ENCODE measurements at regions not wholly inside any gene's neighbourhood (a gene's known extent, or its start where the extent isn't known, plus 50 kb on each side); places are given as distances from the start of the nearest gene placed in this dataset.

DNA sequence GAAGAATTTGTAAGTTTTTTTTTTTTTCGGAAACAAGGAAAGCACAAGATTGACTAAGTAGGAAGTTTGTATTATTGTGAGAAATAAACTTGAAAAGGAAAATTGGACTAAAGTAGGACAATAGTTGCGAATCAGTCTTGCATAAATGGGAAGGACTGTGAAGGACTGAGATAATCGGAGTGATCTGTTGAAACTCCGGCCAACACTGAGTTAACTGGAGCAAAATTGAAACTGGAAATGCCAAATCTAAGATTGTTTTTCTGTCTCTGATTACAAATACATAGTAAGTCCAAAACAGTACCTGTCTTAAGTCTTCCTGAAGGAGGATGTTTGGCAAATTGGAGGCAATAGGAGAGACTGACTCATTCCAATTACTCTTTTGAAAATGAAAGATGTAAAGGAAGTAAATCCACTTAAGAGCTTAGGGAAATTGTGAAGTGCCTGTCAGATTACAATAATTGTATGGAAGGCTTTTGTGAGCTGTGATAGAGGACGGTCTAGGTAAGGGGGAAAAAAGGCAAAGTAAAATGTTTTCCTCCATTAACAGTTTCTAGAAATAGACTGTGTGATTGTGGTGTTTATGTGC lies 204.9 kb upstream of the CYRIA start:
- H3F3A ChIP-seq (replicated peaks; ENCODE audit: low read depth) = no peaks in the 10 kb centered on the region
- H3K4me1 Mint-ChIP-seq = peaks cover 16% of the 10 kb centered on the region
- no peaks in the 10 kb centered on the region for H3K36me3 ChIP-seq (ENCODE audit: insufficient read depth)
- DNase-seq (ENCODE audit: low spot score) (no peak), ATAC-seq (no peak)
- no peaks in the 10 kb centered on the region for H3K9me2 ChIP-seq (ENCODE audit: insufficient read depth)
- no peak overlapping the region; the same call in 1 of the 2 replicates for H2AFZ ChIP-seq
- H3K4me3 Mint-ChIP-seq = no peak overlapping the region
- H3K4me2 ChIP-seq = no peak overlapping the region
- H3K36me3 Mint-ChIP-seq (ENCODE audit: low read depth) = no peaks in the 10 kb centered on the region
- H3K27ac ChIP-seq (ENCODE audit: low read depth) = no peak overlapping the region
- no peak overlapping the region for H3K27ac Mint-ChIP-seq
- no peaks in the 10 kb centered on the region for H3K9me3 Mint-ChIP-seq
- H3K27me3 ChIP-seq (ENCODE audit: insufficient read depth) = no peaks in the 10 kb centered on the region
- H3K27me3 Mint-ChIP-seq (ENCODE audit: insufficient read depth, low read depth, poor library complexity) = no peaks in the 10 kb centered on the region
- no peaks in the 10 kb centered on the region for H3K79me2 ChIP-seq (replicated peaks; ENCODE audit: insufficient read depth)
- no peak overlapping the region for H3K4me3 ChIP-seq
- H4K20me1 ChIP-seq (replicated peaks; ENCODE audit: insufficient read depth) = no peaks in the 10 kb centered on the region
- TF ChIP-seq EZH2 (IDR thresholded peaks at IDR 0.05; ENCODE audit: low read depth, unreplicated experiment) = no peak
- no peak for TF ChIP-seq ZNF331 (CRISPR knock-in tag; IDR thresholded peaks at IDR 0.05; ENCODE audit: low read depth)
- TF ChIP-seq EZH2phosphoT487 (IDR thresholded peaks at IDR 0.05; ENCODE audit: unreplicated experiment) = no peak
- TF ChIP-seq, protein P1, sequence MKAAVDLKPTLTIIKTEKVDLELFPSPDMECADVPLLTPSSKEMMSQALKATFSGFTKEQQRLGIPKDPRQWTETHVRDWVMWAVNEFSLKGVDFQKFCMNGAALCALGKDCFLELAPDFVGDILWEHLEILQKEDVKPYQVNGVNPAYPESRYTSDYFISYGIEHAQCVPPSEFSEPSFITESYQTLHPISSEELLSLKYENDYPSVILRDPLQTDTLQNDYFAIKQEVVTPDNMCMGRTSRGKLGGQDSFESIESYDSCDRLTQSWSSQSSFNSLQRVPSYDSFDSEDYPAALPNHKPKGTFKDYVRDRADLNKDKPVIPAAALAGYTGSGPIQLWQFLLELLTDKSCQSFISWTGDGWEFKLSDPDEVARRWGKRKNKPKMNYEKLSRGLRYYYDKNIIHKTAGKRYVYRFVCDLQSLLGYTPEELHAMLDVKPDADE (IDR thresholded peaks at IDR 0.05) = no peak
- no peak for TF ChIP-seq JUNB (IDR thresholded peaks at IDR 0.05; ENCODE audit: unreplicated experiment)
- no peak for TF ChIP-seq CREB1 (CRISPR knock-in tag; IDR thresholded peaks at IDR 0.05; ENCODE audit: low read depth)
- TF ChIP-seq STAT1 (IDR thresholded peaks at IDR 0.05; ENCODE audit: unreplicated experiment) = no peak
- TF ChIP-seq CTCF (conservative IDR thresholded peaks at IDR 0.05; ENCODE audit: low read depth in 2 of 2) = no peak
- no peak for TF ChIP-seq POLR2AphosphoS5 (IDR thresholded peaks at IDR 0.05; ENCODE audit: low read depth)
- TF ChIP-seq ZNF114 (CRISPR knock-in tag; IDR thresholded peaks at IDR 0.05) = no peak
- TF ChIP-seq ZNF462 (CRISPR knock-in tag; IDR thresholded peaks at IDR 0.05) = no peak
- TF ChIP-seq NANOG (IDR thresholded peaks at IDR 0.05; ENCODE audit: borderline replicate concordance) = no peak
- no peaks in the 10 kb centered on the region for H3K4me1 ChIP-seq (ENCODE audit: insufficient read depth)

Measured in GM23338 (cell line).